ENCODE measurements at regions not wholly inside any gene's neighbourhood (a gene's known extent, or its start where the extent isn't known, plus 50 kb on each side); places are given as distances from the start of the nearest gene placed in this dataset.
"Not testable (repeated sequence)": the region's sequence is repeated elsewhere in the genome, so short reads cannot be mapped to it uniquely, and the experiment has no call there.

DNA sequence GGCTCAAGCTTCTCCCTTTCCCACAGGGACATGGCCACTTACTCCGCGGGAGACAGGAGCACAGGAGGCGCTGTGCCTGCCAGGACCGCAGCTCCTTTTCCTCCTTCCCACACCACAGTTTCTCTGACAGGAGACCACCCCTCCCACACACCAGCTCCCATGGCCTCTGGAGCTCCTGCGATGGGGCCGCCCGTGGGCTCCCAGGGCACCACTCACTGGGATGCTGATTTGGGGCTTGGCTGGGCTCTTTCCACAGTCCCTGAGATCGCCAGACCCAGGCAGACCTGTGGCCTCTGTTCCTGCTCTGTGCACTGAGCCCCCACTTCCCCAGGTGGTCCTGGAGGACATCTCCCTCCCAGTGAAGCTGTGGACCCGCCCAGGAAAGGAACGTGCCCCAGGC, 226.9 kb upstream of the SHH start:
- DNase-seq: no peak
- H3K4me1 ChIP-seq (ENCODE audit: insufficient read depth): no peaks in the 10 kb centered on the region
- no peak overlapping the region for H3K27ac ChIP-seq
- H3K4me2 ChIP-seq (ENCODE audit: unreplicated experiment): no peak overlapping the region
- no peaks in the 10 kb centered on the region for H3K36me3 ChIP-seq (ENCODE audit: low read depth)
- no peaks in the 10 kb centered on the region for H4K20me1 ChIP-seq (ENCODE audit: insufficient read depth)
- H3F3A ChIP-seq (ENCODE audit: insufficient read depth): no peaks in the 10 kb centered on the region
- H3K9me3 ChIP-seq (ENCODE audit: low read depth): no peaks in the 10 kb centered on the region
- H3K9me2 ChIP-seq (ENCODE audit: insufficient read depth): no peaks in the 10 kb centered on the region
- 29 to 38% methylated on average over 10 of the region's 10 CpGs for WGBS, 2 experiments (ENCODE audit: low coverage in 1 of 2, low lambda C conversion rate in 2 of 2, missing lambda C conversion rate in 2 of 2)
- H3K27me3 ChIP-seq (replicated peaks; ENCODE audit: insufficient read depth): no peaks in the 10 kb centered on the region
- H3K9ac ChIP-seq: no peak overlapping the region
- no peak overlapping the region for H2AFZ ChIP-seq
- no peak overlapping the region for H3K4me3 ChIP-seq
- H3K79me2 ChIP-seq (ENCODE audit: insufficient read depth): no peaks in the 10 kb centered on the region
- TF ChIP-seq EZH2 (IDR thresholded peaks at IDR 0.05; ENCODE audit: insufficient read depth, poor library complexity, severe bottlenecking): no peak
- TF ChIP-seq EZH2phosphoT487 (IDR thresholded peaks at IDR 0.05; ENCODE audit: insufficient read depth, low read depth): no peak
- in situ Hi-C loops (cut with MboI): no loop called here

DNA sequence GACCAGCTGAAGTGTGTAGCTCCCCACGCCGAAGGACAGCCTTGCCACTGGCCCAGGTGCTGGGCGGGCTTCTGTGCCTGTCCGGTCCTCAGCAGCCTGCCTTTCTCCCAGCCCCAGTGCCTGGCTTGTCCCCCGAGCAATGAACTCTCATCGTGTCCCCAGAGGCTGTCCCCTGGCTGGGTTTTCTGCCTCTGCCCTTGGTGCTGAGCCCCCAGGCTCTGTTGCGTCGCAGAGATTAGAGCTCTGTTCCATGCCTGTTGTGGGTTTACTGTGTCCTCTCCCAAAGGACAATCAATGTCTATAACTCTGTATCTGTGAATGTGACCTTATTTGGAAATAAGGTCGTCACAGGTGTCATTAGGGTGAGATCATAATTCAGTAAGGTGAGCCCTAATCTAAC, 226.1 kb upstream of the SHH start:
- Histone ChIP-seq H2AFZ (no peak overlapping the region), H3K27ac (no peak overlapping the region), H3F3A (ENCODE audit: insufficient read depth) (no peaks in the 10 kb centered on the region), H3K9me2 (ENCODE audit: insufficient read depth) (no peaks in the 10 kb centered on the region), H3K4me1 (ENCODE audit: insufficient read depth) (no peaks in the 10 kb centered on the region), H4K20me1 (ENCODE audit: insufficient read depth) (no peaks in the 10 kb centered on the region), H3K4me3 (no peak overlapping the region), H3K4me2 (ENCODE audit: unreplicated experiment) (no peak overlapping the region), H3K9me3 (ENCODE audit: low read depth) (no peaks in the 10 kb centered on the region), H3K36me3 (ENCODE audit: low read depth) (no peaks in the 10 kb centered on the region), H3K9ac (no peak overlapping the region), H3K79me2 (ENCODE audit: insufficient read depth) (no peaks in the 10 kb centered on the region), H3K27me3 (replicated peaks; ENCODE audit: insufficient read depth) (no peaks in the 10 kb centered on the region)
- 37 to 40% methylated on average over 9 of the region's 9 CpGs for WGBS, 2 experiments (ENCODE audit: low coverage in 1 of 2, low lambda C conversion rate in 2 of 2, missing lambda C conversion rate in 2 of 2)
- no peak for DNase-seq
- TF ChIP-seq EZH2phosphoT487 (IDR thresholded peaks at IDR 0.05; ENCODE audit: insufficient read depth, low read depth) (no peak), EZH2 (IDR thresholded peaks at IDR 0.05; ENCODE audit: insufficient read depth, poor library complexity, severe bottlenecking) (no peak)
- in situ Hi-C loops (cut with MboI): no loop called here

- no peak overlapping the region for H3K4me3 ChIP-seq
- no peaks in the 10 kb centered on the region for H3K79me2 ChIP-seq (ENCODE audit: insufficient read depth)
- no peak overlapping the region for H3K9ac ChIP-seq
- H3K4me1 ChIP-seq (ENCODE audit: insufficient read depth): no peaks in the 10 kb centered on the region
- no peaks in the 10 kb centered on the region for H3K9me2 ChIP-seq (ENCODE audit: insufficient read depth)
- no peak overlapping the region for H2AFZ ChIP-seq
- H3K27ac ChIP-seq: no peak overlapping the region
- no peak for DNase-seq
- no peaks in the 10 kb centered on the region for H3K9me3 ChIP-seq (ENCODE audit: low read depth)
- H4K20me1 ChIP-seq (ENCODE audit: insufficient read depth): no peaks in the 10 kb centered on the region
- H3K27me3 ChIP-seq (replicated peaks; ENCODE audit: insufficient read depth): no peaks in the 10 kb centered on the region
- H3K36me3 ChIP-seq (ENCODE audit: low read depth): no peaks in the 10 kb centered on the region
- WGBS, 2 experiments (ENCODE audit: low coverage in 1 of 2, low lambda C conversion rate in 2 of 2, missing lambda C conversion rate in 2 of 2): 3% methylated on average over 3 of the region's 3 CpGs
- no peak overlapping the region for H3K4me2 ChIP-seq (ENCODE audit: unreplicated experiment)
- TF ChIP-seq EZH2phosphoT487 (IDR thresholded peaks at IDR 0.05; ENCODE audit: insufficient read depth, low read depth) (no peak), EZH2 (IDR thresholded peaks at IDR 0.05; ENCODE audit: insufficient read depth, poor library complexity, severe bottlenecking) (no peak)
- H3F3A ChIP-seq (ENCODE audit: insufficient read depth): no peaks in the 10 kb centered on the region
- in situ Hi-C loops (cut with MboI): no loop called here
Measured at GRCh38 chr7:156036153-156036552, 223.9 kb upstream of the SHH start.

- H3K27ac ChIP-seq; H3F3A ChIP-seq (ENCODE audit: insufficient read depth); H3K9me3 ChIP-seq (ENCODE audit: low read depth); H3K4me1 ChIP-seq (ENCODE audit: insufficient read depth); in situ Hi-C loops (cut with MboI); H3K4me2 ChIP-seq (ENCODE audit: unreplicated experiment); DNase-seq; H3K9ac ChIP-seq; H3K4me3 ChIP-seq; H2AFZ ChIP-seq; H3K27me3 ChIP-seq (replicated peaks; ENCODE audit: insufficient read depth); H4K20me1 ChIP-seq (ENCODE audit: insufficient read depth); H3K36me3 ChIP-seq (ENCODE audit: low read depth); H3K79me2 ChIP-seq (ENCODE audit: insufficient read depth); H3K9me2 ChIP-seq (ENCODE audit: insufficient read depth): not testable (repeated sequence)
- 43 to 62% methylated on average over 11 to 19 of the region's 19 CpGs for WGBS, 2 experiments (ENCODE audit: low coverage in 1 of 2, low lambda C conversion rate in 2 of 2, missing lambda C conversion rate in 2 of 2)
Measured at GRCh38 chr7:156035387-156035786, 223.1 kb upstream of the SHH start.

GRCh38 chr7:156034397-156034796, 222.1 kb upstream of the SHH start:
- TF ChIP-seq EZH2 (IDR thresholded peaks at IDR 0.05; ENCODE audit: insufficient read depth, poor library complexity, severe bottlenecking) (no peak), EZH2phosphoT487 (IDR thresholded peaks at IDR 0.05; ENCODE audit: insufficient read depth, low read depth) (no peak)
- 27 to 28% methylated on average over 3 of the region's 3 CpGs for WGBS, 2 experiments (ENCODE audit: low coverage in 1 of 2, low lambda C conversion rate in 2 of 2, missing lambda C conversion rate in 2 of 2)
- Histone ChIP-seq H3K9ac (no peak overlapping the region), H3K27me3 (replicated peaks; ENCODE audit: insufficient read depth) (no peaks in the 10 kb centered on the region), H3K9me2 (ENCODE audit: insufficient read depth) (no peaks in the 10 kb centered on the region), H3K4me3 (no peak overlapping the region), H3K79me2 (ENCODE audit: insufficient read depth) (no peaks in the 10 kb centered on the region), H3F3A (ENCODE audit: insufficient read depth) (no peaks in the 10 kb centered on the region), H3K4me2 (ENCODE audit: unreplicated experiment) (no peak overlapping the region), H2AFZ (no peak overlapping the region), H3K9me3 (ENCODE audit: low read depth) (no peaks in the 10 kb centered on the region), H3K27ac (no peak overlapping the region), H3K36me3 (ENCODE audit: low read depth) (no peaks in the 10 kb centered on the region), H3K4me1 (ENCODE audit: insufficient read depth) (no peaks in the 10 kb centered on the region), H4K20me1 (ENCODE audit: insufficient read depth) (no peaks in the 10 kb centered on the region)
- DNase-seq: no peak
- in situ Hi-C loops (cut with MboI): no loop called here

Measured in GM23248 (cell line).